ENCODE measurements at regions not wholly inside any gene's neighbourhood (a gene's known extent, or its start where the extent isn't known, plus 50 kb on each side); places are given as distances from the start of the nearest gene placed in this dataset.

- DNase-seq (ENCODE audit: extremely low spot score): no peak
- Histone ChIP-seq H3K27ac (ENCODE audit: low read depth) (no peak overlapping the region), H3K4me3 (ENCODE audit: low read depth, low read length) (no peak overlapping the region), H3K36me3 (ENCODE audit: insufficient read depth) (no peaks in the 10 kb centered on the region), H3K4me1 (ENCODE audit: insufficient read depth) (peaks cover 2% of the 10 kb centered on the region)
- WGBS: 41% methylated on average over 25 of the region's 25 CpGs
Measured at GRCh38 chr18:7459851-7460770, 107.0 kb upstream of the PTPRM start.

GRCh38 chr18:7464245-7464966 lies 102.7 kb upstream of the PTPRM start:
- Histone ChIP-seq H3K4me3 (ENCODE audit: low read depth, low read length) (no peak overlapping the region), H3K36me3 (ENCODE audit: insufficient read depth) (no peaks in the 10 kb centered on the region), H3K27ac (ENCODE audit: low read depth) (no peak overlapping the region), H3K4me1 (ENCODE audit: insufficient read depth) (peaks cover 2% of the 10 kb centered on the region)
- 39% methylated on average over 1 of the region's 1 CpG for WGBS
- DNase-seq (ENCODE audit: extremely low spot score): no peak

- Histone ChIP-seq H3K27ac (ENCODE audit: low read depth) (no peak overlapping the region), H3K4me1 (ENCODE audit: insufficient read depth) (no peaks in the 10 kb centered on the region), H3K4me3 (ENCODE audit: low read depth, low read length) (no peak overlapping the region), H3K36me3 (ENCODE audit: insufficient read depth) (no peaks in the 10 kb centered on the region)
- 66% methylated on average over 5 of the region's 5 CpGs for WGBS
- no peak for DNase-seq (ENCODE audit: extremely low spot score)
Measured at GRCh38 chr18:7466190-7466589, 100.9 kb upstream of the PTPRM start.

GRCh38 chr18:7467708-7468466 lies 99.2 kb upstream of the PTPRM start:
- no peaks in the 10 kb centered on the region for H3K4me1 ChIP-seq (ENCODE audit: insufficient read depth)
- H3K4me3 ChIP-seq (ENCODE audit: low read depth, low read length): no peak overlapping the region
- WGBS: 83% methylated on average over 18 of the region's 18 CpGs
- DNase-seq (ENCODE audit: extremely low spot score): no peak
- H3K27ac ChIP-seq (ENCODE audit: low read depth): no peak overlapping the region
- no peaks in the 10 kb centered on the region for H3K36me3 ChIP-seq (ENCODE audit: insufficient read depth)

- WGBS: 54% methylated on average over 5 of the region's 5 CpGs
- DNase-seq (ENCODE audit: extremely low spot score): no peak
- Histone ChIP-seq H3K36me3 (ENCODE audit: insufficient read depth) (no peaks in the 10 kb centered on the region), H3K4me3 (ENCODE audit: low read depth, low read length) (no peak overlapping the region), H3K27ac (ENCODE audit: low read depth) (no peak overlapping the region), H3K4me1 (ENCODE audit: insufficient read depth) (no peaks in the 10 kb centered on the region)
Measured at GRCh38 chr18:7470101-7470500, 97.0 kb upstream of the PTPRM start.

GRCh38 chr18:7470503-7470902 lies 96.6 kb upstream of the PTPRM start:
- Histone ChIP-seq H3K4me1 (ENCODE audit: insufficient read depth) (no peaks in the 10 kb centered on the region), H3K4me3 (ENCODE audit: low read depth, low read length) (no peak overlapping the region), H3K36me3 (ENCODE audit: insufficient read depth) (no peaks in the 10 kb centered on the region), H3K27ac (ENCODE audit: low read depth) (no peak overlapping the region)
- 95% methylated on average over 3 of the region's 3 CpGs for WGBS
- no peak for DNase-seq (ENCODE audit: extremely low spot score)

GRCh38 chr18:7476386-7476785 lies 90.7 kb upstream of the PTPRM start:
- Histone ChIP-seq H3K4me3 (ENCODE audit: low read depth, low read length) (no peak overlapping the region), H3K36me3 (ENCODE audit: insufficient read depth) (no peaks in the 10 kb centered on the region), H3K4me1 (ENCODE audit: insufficient read depth) (no peaks in the 10 kb centered on the region), H3K27ac (ENCODE audit: low read depth) (no peak overlapping the region)
- no peak for DNase-seq (ENCODE audit: extremely low spot score)
- 69% methylated on average over 6 of the region's 6 CpGs for WGBS

GRCh38 chr18:7479756-7480155 lies 87.4 kb upstream of the PTPRM start:
- H3K4me1 ChIP-seq (ENCODE audit: insufficient read depth): no peaks in the 10 kb centered on the region
- 66% methylated on average over 6 of the region's 6 CpGs for WGBS
- H3K36me3 ChIP-seq (ENCODE audit: insufficient read depth): no peaks in the 10 kb centered on the region
- no peak overlapping the region for H3K4me3 ChIP-seq (ENCODE audit: low read depth, low read length)
- H3K27ac ChIP-seq (ENCODE audit: low read depth): no peak overlapping the region
- no peak for DNase-seq (ENCODE audit: extremely low spot score)

- WGBS: 91% methylated on average over 7 of the region's 7 CpGs
- no peak overlapping the region for H3K27ac ChIP-seq (ENCODE audit: low read depth)
Measured at GRCh38 chr18:7480879-7481278, 86.2 kb upstream of the PTPRM start.

GRCh38 chr18:7482342-7482741 lies 84.8 kb upstream of the PTPRM start:
- no peak overlapping the region for H3K4me3 ChIP-seq (ENCODE audit: low read depth, low read length)
- DNase-seq (ENCODE audit: extremely low spot score): no peak
- no peak overlapping the region for H3K27ac ChIP-seq (ENCODE audit: low read depth)
- H3K36me3 ChIP-seq (ENCODE audit: insufficient read depth): no peaks in the 10 kb centered on the region
- no peaks in the 10 kb centered on the region for H3K4me1 ChIP-seq (ENCODE audit: insufficient read depth)

More at GRCh38 chr18:7480879-7481278, 86.2 kb upstream of the PTPRM start:
- H3K4me1 ChIP-seq (ENCODE audit: insufficient read depth): no peaks in the 10 kb centered on the region
- no peaks in the 10 kb centered on the region for H3K36me3 ChIP-seq (ENCODE audit: insufficient read depth)
- H3K4me3 ChIP-seq (ENCODE audit: low read depth, low read length): no peak overlapping the region
- no peak for DNase-seq (ENCODE audit: extremely low spot score)

- Histone ChIP-seq H3K27ac (ENCODE audit: low read depth) (no peak overlapping the region), H3K4me1 (ENCODE audit: insufficient read depth) (no peaks in the 10 kb centered on the region), H3K36me3 (ENCODE audit: insufficient read depth) (no peaks in the 10 kb centered on the region), H3K4me3 (ENCODE audit: low read depth, low read length) (no peak overlapping the region)
- WGBS: 91% methylated on average over 4 of the region's 4 CpGs
- no peak for DNase-seq (ENCODE audit: extremely low spot score)
Measured at GRCh38 chr18:7485616-7486015, 81.5 kb upstream of the PTPRM start.

GRCh38 chr18:7488571-7488970 lies 78.5 kb upstream of the PTPRM start:
- DNase-seq (ENCODE audit: extremely low spot score): no peak
- whole genome bisulfite sequencing: 66% methylated on average over 4 of the region's 4 CpGs
- Histone ChIP-seq H3K4me3 (ENCODE audit: low read depth, low read length) (no peak overlapping the region), H3K36me3 (ENCODE audit: insufficient read depth) (no peaks in the 10 kb centered on the region), H3K4me1 (ENCODE audit: insufficient read depth) (no peaks in the 10 kb centered on the region), H3K27ac (ENCODE audit: low read depth) (no peak overlapping the region)

GRCh38 chr18:7490104-7490503 lies 77.0 kb upstream of the PTPRM start:
- H3K4me3 ChIP-seq (ENCODE audit: low read depth, low read length): no peak overlapping the region
- H3K27ac ChIP-seq (ENCODE audit: low read depth): no peak overlapping the region
- H3K36me3 ChIP-seq (ENCODE audit: insufficient read depth): no peaks in the 10 kb centered on the region
- DNase-seq (ENCODE audit: extremely low spot score): no peak
- 80% methylated on average over 1 of the region's 1 CpG for WGBS
- no peaks in the 10 kb centered on the region for H3K4me1 ChIP-seq (ENCODE audit: insufficient read depth)

Measured in urinary bladder (tissue), 3 donors.